Endothelial cell (in vitro differentiated cells): ENCODE measurements at regions not wholly inside any gene's neighbourhood (a gene's known extent, or its start where the extent isn't known, plus 50 kb on each side); places are given as distances from the start of the nearest gene placed in this dataset.

Experiments
- DNase-seq: peaks from one replicate; pipeline ENCODE4 v3.0.0; 2021; ENCODE audit warnings: low spot score
- H3K27ac Mint-ChIP-seq: one replicate; pipeline ENCODE4 v1.8.0; 2021; ENCODE audit warnings: mixed read lengths, inconsistent platforms; ENCODE audit not compliant: unreplicated experiment
- H3K27me3 Mint-ChIP-seq: one replicate; pipeline ENCODE4 v1.8.0; 2021; ENCODE audit warnings: mild to moderate bottlenecking, moderate library complexity, mixed read lengths, inconsistent platforms; ENCODE audit not compliant: unreplicated experiment
- H3K36me3 Mint-ChIP-seq: one replicate; pipeline ENCODE4 v1.8.0; 2021; ENCODE audit warnings: mild to moderate bottlenecking, low read depth, mixed read lengths, inconsistent platforms; ENCODE audit not compliant: unreplicated experiment
- H3K4me1 Mint-ChIP-seq: one replicate; pipeline ENCODE4 v1.8.0; 2021; ENCODE audit warnings: mild to moderate bottlenecking, mixed read lengths, inconsistent platforms; ENCODE audit not compliant: unreplicated experiment
- H3K4me3 Mint-ChIP-seq: one replicate; pipeline ENCODE4 v1.8.0; 2021; ENCODE audit warnings: mild to moderate bottlenecking, mixed read lengths, inconsistent platforms; ENCODE audit not compliant: unreplicated experiment
- H3K9me3 Mint-ChIP-seq: one replicate; pipeline ENCODE4 v1.8.0; 2021; ENCODE audit warnings: mixed read lengths, inconsistent platforms; ENCODE audit not compliant: unreplicated experiment
- TF ChIP-seq, protein P1 (sequence below): fragments of 200-600 bp; sonication (generic); IDR thresholded peaks from one replicate; pipeline ENCODE4 v1.5.0; 2021; ENCODE audit warnings: antibody characterized with exemption; ENCODE audit not compliant: unreplicated experiment

DNA sequence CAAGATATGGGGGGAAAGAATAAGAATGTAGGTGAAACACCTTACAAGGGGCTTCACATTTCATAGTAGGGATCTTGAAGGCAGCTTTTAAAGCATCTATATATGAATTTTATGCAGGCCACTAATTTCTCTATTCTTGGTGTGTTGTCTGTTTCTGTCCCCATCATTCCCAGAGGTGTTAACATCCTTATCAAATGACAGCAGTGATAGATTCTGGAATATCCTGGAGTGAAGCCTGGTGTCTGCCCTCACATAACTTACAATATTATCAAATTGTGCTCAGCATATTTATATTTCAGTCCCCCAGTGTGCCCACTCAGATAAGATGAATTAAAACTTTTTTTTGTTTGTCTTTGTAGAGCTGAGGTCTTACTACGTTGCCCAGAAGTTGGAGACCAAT is 486.2 kb downstream of the EPHA4 start:
- no peak for DNase-seq
- Mint-ChIP-seq H3K4me3 (no peak overlapping the region), H3K9me3 (no peaks in the 10 kb centered on the region), H3K27me3 (no peaks in the 10 kb centered on the region), H3K27ac (no peak overlapping the region), H3K36me3 (no peaks in the 10 kb centered on the region), H3K4me1 (no peaks in the 10 kb centered on the region)
- TF ChIP-seq, protein P1, sequence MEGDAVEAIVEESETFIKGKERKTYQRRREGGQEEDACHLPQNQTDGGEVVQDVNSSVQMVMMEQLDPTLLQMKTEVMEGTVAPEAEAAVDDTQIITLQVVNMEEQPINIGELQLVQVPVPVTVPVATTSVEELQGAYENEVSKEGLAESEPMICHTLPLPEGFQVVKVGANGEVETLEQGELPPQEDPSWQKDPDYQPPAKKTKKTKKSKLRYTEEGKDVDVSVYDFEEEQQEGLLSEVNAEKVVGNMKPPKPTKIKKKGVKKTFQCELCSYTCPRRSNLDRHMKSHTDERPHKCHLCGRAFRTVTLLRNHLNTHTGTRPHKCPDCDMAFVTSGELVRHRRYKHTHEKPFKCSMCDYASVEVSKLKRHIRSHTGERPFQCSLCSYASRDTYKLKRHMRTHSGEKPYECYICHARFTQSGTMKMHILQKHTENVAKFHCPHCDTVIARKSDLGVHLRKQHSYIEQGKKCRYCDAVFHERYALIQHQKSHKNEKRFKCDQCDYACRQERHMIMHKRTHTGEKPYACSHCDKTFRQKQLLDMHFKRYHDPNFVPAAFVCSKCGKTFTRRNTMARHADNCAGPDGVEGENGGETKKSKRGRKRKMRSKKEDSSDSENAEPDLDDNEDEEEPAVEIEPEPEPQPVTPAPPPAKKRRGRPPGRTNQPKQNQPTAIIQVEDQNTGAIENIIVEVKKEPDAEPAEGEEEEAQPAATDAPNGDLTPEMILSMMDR, result no peak

- DNase-seq, result no peak
- Mint-ChIP-seq H3K4me3 (no peak overlapping the region), H3K4me1 (no peaks in the 10 kb centered on the region), H3K27me3 (no peaks in the 10 kb centered on the region), H3K36me3 (no peaks in the 10 kb centered on the region), H3K27ac (no peak overlapping the region), H3K9me3 (no peaks in the 10 kb centered on the region)
- TF ChIP-seq, protein P1, result no peak
These were observed 484.3 kb downstream of the EPHA4 start for GRCh38 chr2:221087779-221088178.

GRCh38 chr2:221088506-221088905 is 483.6 kb downstream of the EPHA4 start:
- Mint-ChIP-seq H3K27ac (no peak overlapping the region), H3K4me1 (no peaks in the 10 kb centered on the region), H3K36me3 (no peaks in the 10 kb centered on the region), H3K4me3 (no peak overlapping the region), H3K27me3 (no peaks in the 10 kb centered on the region), H3K9me3 (no peaks in the 10 kb centered on the region)
- TF ChIP-seq, protein P1, result no peak
- DNase-seq, result no peak

DNA sequence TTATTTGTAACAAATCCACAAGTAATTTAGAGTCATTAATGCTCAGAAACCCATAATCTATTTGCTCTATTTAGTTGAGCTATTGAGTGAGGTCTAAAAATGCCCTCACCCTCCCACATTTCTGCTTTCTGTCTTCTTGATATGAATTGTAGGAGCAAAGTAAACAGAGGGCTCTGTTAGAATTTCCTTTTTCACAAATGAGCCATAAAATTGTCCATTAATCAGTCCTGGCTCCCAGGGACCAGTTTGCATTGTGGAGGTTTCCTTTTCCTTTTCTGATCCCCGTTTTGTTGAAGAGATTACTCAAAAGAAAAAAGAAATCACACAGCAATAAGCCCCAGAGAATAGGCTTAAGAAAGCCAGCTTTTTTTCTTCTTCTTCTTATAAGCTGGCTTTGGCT is 476.7 kb downstream of the EPHA4 start:
- H3K4me1 Mint-ChIP-seq, result peaks cover 11% of the 10 kb centered on the region
- no peak overlapping the region for H3K27ac Mint-ChIP-seq
- DNase-seq, result no peak
- no peak overlapping the region for H3K4me3 Mint-ChIP-seq
- H3K36me3 Mint-ChIP-seq, result no peaks in the 10 kb centered on the region
- H3K9me3 Mint-ChIP-seq, result no peaks in the 10 kb centered on the region
- no peaks in the 10 kb centered on the region for H3K27me3 Mint-ChIP-seq
- TF ChIP-seq, protein P1, result no peak

GRCh38 chr2:221096706-221097567 is 475.2 kb downstream of the EPHA4 start:
- H3K27me3 Mint-ChIP-seq, result no peaks in the 10 kb centered on the region
- H3K36me3 Mint-ChIP-seq, result no peaks in the 10 kb centered on the region
- TF ChIP-seq, protein P1, result no peak
- peaks cover 11% of the 10 kb centered on the region for H3K4me1 Mint-ChIP-seq
- no peaks in the 10 kb centered on the region for H3K9me3 Mint-ChIP-seq
- no peak for DNase-seq
- no peak overlapping the region for H3K27ac Mint-ChIP-seq
- no peak overlapping the region for H3K4me3 Mint-ChIP-seq
